ENCODE measurements at regions not wholly inside any gene's neighbourhood (a gene's known extent, or its start where the extent isn't known, plus 50 kb on each side); places are given as distances from the start of the nearest gene placed in this dataset.

- no peak for TF ChIP-seq FOSL1 (IDR thresholded peaks at IDR 0.05; ENCODE audit: insufficient read depth, low read depth, low read length)
- TF ChIP-seq CEBPB (IDR thresholded peaks at IDR 0.05; ENCODE audit: low read depth, low read length) = no peak
- TF ChIP-seq CTCF (IDR thresholded peaks at IDR 0.05; ENCODE audit: control extremely low read depth in 1 of 3, insufficient read depth in 1 of 3, low read depth in 1 of 3, low read length in 3 of 3) = no peak
These were observed 97.4 kb upstream of the IPO9 start for GRCh38 chr1:201731592-201731991.

Data from H1 (cell line).